HepG2 (cell line): ENCODE measurements at regions not wholly inside any gene's neighbourhood (a gene's known extent, or its start where the extent isn't known, plus 50 kb on each side); places are given as distances from the start of the nearest gene placed in this dataset.

Experiments
- ATAC-seq: fragments of 200-7000 bp; cut with Tn5 transposase; 3 replicates; pipeline ENCODE4 v1.9.1; 2020; ENCODE audit warnings: mild to moderate bottlenecking, moderate library complexity
- BruUV-seq: library from RNA; stranded (reverse); fragments of 400-500 nt; replicated peaks from 2 replicates; lab custom pipeline; 2021; lab: Mats Ljungman, UMichigan
- CTCF ChIA-PET: fragments of 300-600 bp; formaldehyde crosslinking; extraction: SDS; loops from one replicate; lab custom pipeline; 2021; ENCODE audit warnings: low total read pairs, inconsistent platforms, low intra/inter-chr PET ratio; lab: Yijun Ruan, JAX
- POLR2A ChIA-PET: fragments of 350-600 bp; sonication (Branson Sonifier 250); formaldehyde crosslinking; loops from one replicate; lab custom pipeline; 2020; ENCODE audit warnings: antibody characterized with exemption, inconsistent platforms; lab: Yijun Ruan, JAX
- DNase-seq: peaks from one replicate; pipeline ENCODE4 v3.0.0-alpha.2; 2015; ENCODE audit warnings: low spot score
- FAIRE-seq: peaks from 3 replicates; lab custom pipeline; 2011; peaks lifted over from hg19 to GRCh38; lab: Jason Lieb, UNC
- H2AFZ ChIP-seq: one replicate; pipeline ENCODE4 v1.6.1; 2011; ENCODE audit warnings: low read length, inconsistent platforms
- H3K27ac ChIP-seq: fragments of 300-600 bp; 3 replicates; pipeline ENCODE4 v1.8.0; 2011; ENCODE audit warnings: mixed run types, mild to moderate bottlenecking, mixed read lengths, low read length, inconsistent platforms; ENCODE audit not compliant: insufficient read depth; ENCODE audit errors: extremely low read length
- H3K27me3 ChIP-seq, 2 experiments: fragments of 200-600 bp in 1 of 2; 2 replicates in 1 of 2; 3 replicates in 1 of 2; pipeline versions ENCODE4 v1.6.0 to v1.8.0; 2011; ENCODE audit warnings: low read length in 2 of 2, mild to moderate bottlenecking in 2 of 2, moderate library complexity in 2 of 2, inconsistent platforms in 1 of 2; ENCODE audit not compliant: insufficient read depth in 2 of 2, control insufficient read depth in 1 of 2
- H3K36me3 ChIP-seq, 2 experiments: fragments of 200-600 bp in 1 of 2; replicated peaks in 1 of 2; 2 replicates in 1 of 2; 3 replicates in 1 of 2; pipeline versions ENCODE4 v1.5.1 to v1.8.0; 2011; ENCODE audit warnings: low read length in 2 of 2, inconsistent platforms in 1 of 2; ENCODE audit not compliant: insufficient read depth in 2 of 2, control insufficient read depth in 1 of 2
- H3K4me1 ChIP-seq: 2 replicates; pipeline ENCODE4 v1.5.1; 2012; ENCODE audit warnings: low read length, inconsistent platforms; ENCODE audit not compliant: insufficient read depth
- H3K4me2 ChIP-seq: 2 replicates; pipeline ENCODE4 v1.6.0; 2011; ENCODE audit warnings: low read depth, low read length, inconsistent platforms
- H3K4me3 ChIP-seq, 3 experiments: fragments of 200-600 bp in 1 of 3; sonication (generic), shearing (Covaris generic) in 1 of 3; replicated peaks in 1 of 3; 2 replicates each; pipeline ENCODE4 v1.5.1; 2011 to 2016; ENCODE audit warnings: low read length in 3 of 3, inconsistent platforms in 2 of 3, low read depth in 2 of 3, mild to moderate bottlenecking in 2 of 3, control low read depth in 1 of 3, mixed read lengths in 1 of 3; ENCODE audit not compliant: insufficient read depth in 1 of 3
- H3K79me2 ChIP-seq: one replicate; pipeline ENCODE4 v1.6.1; 2011; ENCODE audit warnings: low read length, inconsistent platforms; ENCODE audit not compliant: insufficient read depth
- H3K9ac ChIP-seq: 2 replicates; pipeline ENCODE4 v1.6.0; 2011; ENCODE audit warnings: mild to moderate bottlenecking, low read depth, low read length, inconsistent platforms; ENCODE audit not compliant: insufficient read depth
- H3K9me3 ChIP-seq: 2 replicates; pipeline ENCODE4 v1.5.1; 2012; ENCODE audit warnings: mild to moderate bottlenecking, low read length
- H4K20me1 ChIP-seq: 2 replicates; pipeline ENCODE4 v1.6.0; 2011; ENCODE audit warnings: inconsistent platforms, mild to moderate bottlenecking, low read length, moderate library complexity; ENCODE audit not compliant: insufficient read depth
- CEBPB ChIP-seq: IDR thresholded peaks from 2 replicates; pipeline ENCODE4 v1.6.1; 2011; ENCODE audit warnings: low read depth, low read length, improper control_type of control experiment, borderline replicate concordance
- CENPX ChIP-seq: sonication (generic); formaldehyde crosslinking; IDR thresholded peaks from 2 replicates; pipeline ENCODE4 v1.9.0; 2021; ENCODE audit warnings: mild to moderate bottlenecking, missing genetic modification reagents, moderate library complexity
- FOXA1 ChIP-seq, 2 experiments: fragments of 450-650 bp in 1 of 2; sonication (generic) in 1 of 2; formaldehyde crosslinking in 1 of 2; IDR thresholded peaks; 2 replicates each; pipeline versions ENCODE4 v1.4.0 to v1.6.1; 2016 to 2020; ENCODE audit warnings: missing genetic modification reagents in 1 of 2
- FOXO1 ChIP-seq: sonication (generic); formaldehyde crosslinking; IDR thresholded peaks from 2 replicates; pipeline ENCODE4 v1.4.0; 2020; ENCODE audit warnings: missing genetic modification reagents
- MIER3 ChIP-seq: IDR thresholded peaks from 2 replicates; pipeline ENCODE4 v1.6.1; 2016; ENCODE audit warnings: missing compliant biosample characterization, borderline replicate concordance
- RAD51 ChIP-seq: fragments of 450-650 bp; IDR thresholded peaks from 2 replicates; pipeline ENCODE4 v1.6.1; 2016; ENCODE audit warnings: borderline replicate concordance
- RARG ChIP-seq: sonication (generic); formaldehyde crosslinking; IDR thresholded peaks from 2 replicates; pipeline ENCODE4 v1.4.0; 2020; ENCODE audit warnings: low read depth, mild to moderate bottlenecking, missing genetic modification reagents
- RFX5 ChIP-seq: IDR thresholded peaks from 2 replicates; pipeline ENCODE4 v1.6.1; 2011; ENCODE audit warnings: low read depth, low read length, improper control_type of control experiment
- TCF7L2 ChIP-seq: IDR thresholded peaks from 2 replicates; pipeline ENCODE4 v1.6.1; 2011; ENCODE audit warnings: mild to moderate bottlenecking, low read depth, low read length, moderate library complexity
- ZNF264 ChIP-seq: sonication (generic); formaldehyde crosslinking; IDR thresholded peaks from 2 replicates; pipeline ENCODE4 v1.4.0; 2020; ENCODE audit warnings: missing genetic modification reagents
- ZNF496 ChIP-seq: sonication (generic); formaldehyde crosslinking; IDR thresholded peaks from 2 replicates; pipeline ENCODE4 v1.8.1; 2023; ENCODE audit warnings: mild to moderate bottlenecking, moderate library complexity, missing genetic modification reagents; ENCODE audit not compliant: insufficient replicate concordance
- ZNF644 ChIP-seq: IDR thresholded peaks from 2 replicates; pipeline ENCODE4 v1.6.1; 2016; ENCODE audit warnings: low read depth
- ZNF674 ChIP-seq: sonication (generic); formaldehyde crosslinking; IDR thresholded peaks from 2 replicates; pipeline ENCODE4 v1.5.0; 2020; ENCODE audit warnings: low read depth, mild to moderate bottlenecking, missing genetic modification reagents
- in situ Hi-C: cut with HindIII; loops from 2 replicates; pipeline ENCODE4 v1.10.0; 2017; ENCODE audit warnings: low pct_unique_long_range_greater_than_20kb; ENCODE audit not compliant: extremely low pct_ligation_motif_present
- intact Hi-C: fragments of 100-400 bp; cut with micrococcal nuclease; formaldehyde crosslinking; loops from one replicate; pipeline ENCODE4 v1.10.0; 2022; ENCODE audit not compliant: unreplicated experiment
- TF ChIP-seq, protein P1 (sequence below): sonication (generic); formaldehyde crosslinking; conservative IDR thresholded peaks from 2 replicates; pipeline ENCODE4 v1.8.0; 2022; ENCODE audit warnings: low read depth, missing genetic modification reagents

- DNase-seq (no peak), ATAC-seq (no peak), FAIRE-seq (no peak)
- in situ Hi-C loops: no loop called here
- ChIA-PET CTCF (no interaction called here), POLR2A (no interaction called here)
- H3K4me2 ChIP-seq: no peak overlapping the region
- no peaks in the 10 kb centered on the region for H3K27me3 ChIP-seq
- TF ChIP-seq, protein P1, sequence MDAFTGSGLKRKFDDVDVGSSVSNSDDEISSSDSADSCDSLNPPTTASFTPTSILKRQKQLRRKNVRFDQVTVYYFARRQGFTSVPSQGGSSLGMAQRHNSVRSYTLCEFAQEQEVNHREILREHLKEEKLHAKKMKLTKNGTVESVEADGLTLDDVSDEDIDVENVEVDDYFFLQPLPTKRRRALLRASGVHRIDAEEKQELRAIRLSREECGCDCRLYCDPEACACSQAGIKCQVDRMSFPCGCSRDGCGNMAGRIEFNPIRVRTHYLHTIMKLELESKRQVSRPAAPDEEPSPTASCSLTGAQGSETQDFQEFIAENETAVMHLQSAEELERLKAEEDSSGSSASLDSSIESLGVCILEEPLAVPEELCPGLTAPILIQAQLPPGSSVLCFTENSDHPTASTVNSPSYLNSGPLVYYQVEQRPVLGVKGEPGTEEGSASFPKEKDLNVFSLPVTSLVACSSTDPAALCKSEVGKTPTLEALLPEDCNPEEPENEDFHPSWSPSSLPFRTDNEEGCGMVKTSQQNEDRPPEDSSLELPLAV (CRISPR knock-in tag): no peak
- TF ChIP-seq ZNF496 (CRISPR knock-in tag) (no peak), RFX5 (no peak), ZNF644 (no peak), MIER3 (CRISPR knock-in tag) (no peak), ZNF264 (CRISPR knock-in tag) (no peak), CEBPB (no peak), RAD51 (no peak), FOXA1 (IDR thresholded peaks at IDR 0.05) (no peak), FOXA1 (CRISPR knock-in tag; IDR thresholded peaks at IDR 0.05) (no peak), RARG (CRISPR knock-in tag) (no peak), CENPX (no peak), ZNF674 (CRISPR knock-in tag) (no peak), FOXO1 (CRISPR knock-in tag) (no peak), TCF7L2 (no peak)
- no peaks in the 10 kb centered on the region for H3K36me3 ChIP-seq
- no TSS peak for BruUV-seq
- H3K4me3 ChIP-seq: no peak overlapping the region
- H3K27ac ChIP-seq: no peak overlapping the region
- H3K4me1 ChIP-seq: no peaks in the 10 kb centered on the region
- peaks cover 38% of the 10 kb centered on the region for H3K9me3 ChIP-seq
- H3K79me2 ChIP-seq: no peaks in the 10 kb centered on the region
- no peak overlapping the region for H2AFZ ChIP-seq
- H3K9ac ChIP-seq: no peak overlapping the region
- intact Hi-C loops: no loop called here
- H4K20me1 ChIP-seq: no peaks in the 10 kb centered on the region
These were observed 122.3 kb upstream of the CDH10 start for GRCh38 chr5:24767086-24767485.
